ENCODE measurements at regions not wholly inside any gene's neighbourhood (a gene's known extent, or its start where the extent isn't known, plus 50 kb on each side); places are given as distances from the start of the nearest gene placed in this dataset.

GRCh38 chr2:41694536-41695049 lies 353.2 kb upstream of the PKDCC start:
- no peak for TF ChIP-seq CTCF (conservative IDR thresholded peaks at IDR 0.05)
- no peak overlapping the region for H3K27ac ChIP-seq

- TF ChIP-seq CTCF (conservative IDR thresholded peaks at IDR 0.05): no peak
These were observed 352.4 kb upstream of the PKDCC start for GRCh38 chr2:41695198-41696113.

GRCh38 chr2:41697389-41697788 lies 350.4 kb upstream of the PKDCC start:
- H3K27ac ChIP-seq: no peak overlapping the region
- no peak for TF ChIP-seq CTCF (conservative IDR thresholded peaks at IDR 0.05)

More at GRCh38 chr2:41695198-41696113, 352.4 kb upstream of the PKDCC start:
- H3K27ac ChIP-seq: no peak overlapping the region

DNA sequence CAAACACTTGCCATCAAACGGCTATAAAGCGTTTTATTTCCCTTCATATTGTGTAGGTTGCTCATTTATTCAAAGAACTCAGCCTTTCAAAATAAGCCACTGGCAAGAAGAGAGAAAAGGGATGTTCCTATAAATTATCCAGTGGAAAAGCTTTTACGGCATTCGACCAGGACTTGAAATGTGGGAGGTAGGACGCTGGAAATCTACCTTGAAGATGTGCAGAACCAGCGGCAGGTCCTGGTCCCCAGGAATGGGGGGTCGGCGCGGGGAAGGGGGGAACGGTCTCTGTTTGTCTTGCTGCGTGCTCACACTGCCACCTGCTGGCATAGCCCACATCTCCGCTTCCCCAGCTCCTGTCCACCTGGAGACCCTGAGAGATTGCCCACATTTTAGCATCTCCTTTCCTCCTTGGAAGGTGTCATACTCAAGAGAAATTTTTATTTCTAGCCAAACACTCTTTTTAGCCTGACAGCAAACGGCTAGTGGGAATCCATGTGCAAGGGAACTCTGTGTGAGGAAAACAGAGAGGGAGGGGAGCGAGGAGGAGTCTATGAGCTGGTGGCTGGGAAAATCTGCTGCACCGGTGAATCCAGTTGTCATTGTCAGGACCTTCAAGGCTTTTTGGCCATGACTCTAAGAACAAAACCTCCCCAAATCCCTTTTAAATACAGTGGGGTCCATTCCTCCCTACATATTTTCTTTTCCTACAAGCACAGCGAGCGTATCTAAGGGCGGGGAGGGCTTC lies 349.0 kb upstream of the PKDCC start:
- H3K27ac ChIP-seq: peak overlapping the region; percentile 40; the same call in 1 of the 2 replicates
- TF ChIP-seq CTCF (conservative IDR thresholded peaks at IDR 0.05): peak; percentile 95

DNA sequence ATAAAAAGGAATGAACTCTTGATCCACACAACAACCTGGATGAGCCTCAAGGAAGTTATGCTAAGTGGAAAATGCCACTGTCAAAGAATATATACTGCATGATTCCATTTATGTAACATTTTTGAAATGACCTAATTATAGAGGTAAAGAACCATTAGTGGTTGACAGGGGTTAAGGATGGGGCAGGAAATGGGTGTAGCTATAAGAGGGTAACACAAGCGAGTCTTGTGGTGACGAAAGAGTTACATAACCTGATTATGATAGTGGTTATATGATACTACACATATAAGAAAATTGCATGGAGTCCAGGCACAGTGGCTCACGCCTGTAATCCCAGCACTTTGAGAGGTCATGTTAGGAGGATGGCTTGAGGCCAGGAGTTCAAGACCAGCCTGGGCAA lies 346.6 kb upstream of the PKDCC start:
- no peak overlapping the region for H3K27ac ChIP-seq
- no peak for TF ChIP-seq CTCF (conservative IDR thresholded peaks at IDR 0.05)

GRCh38 chr2:41703123-41703522 lies 344.7 kb upstream of the PKDCC start:
- TF ChIP-seq CTCF (conservative IDR thresholded peaks at IDR 0.05): no peak
- no peak overlapping the region for H3K27ac ChIP-seq

GRCh38 chr2:41705634-41706033 lies 342.2 kb upstream of the PKDCC start:
- no peak overlapping the region for H3K27ac ChIP-seq
- TF ChIP-seq CTCF (conservative IDR thresholded peaks at IDR 0.05): no peak

All from VCaP (cell line).